ENCODE measurements at regions not wholly inside any gene's neighbourhood (a gene's known extent, or its start where the extent isn't known, plus 50 kb on each side); places are given as distances from the start of the nearest gene placed in this dataset.

GRCh38 chrX:42524379-42524778 lies 253.6 kb downstream of the PPP1R2C start:
- TF ChIP-seq, protein P1, sequence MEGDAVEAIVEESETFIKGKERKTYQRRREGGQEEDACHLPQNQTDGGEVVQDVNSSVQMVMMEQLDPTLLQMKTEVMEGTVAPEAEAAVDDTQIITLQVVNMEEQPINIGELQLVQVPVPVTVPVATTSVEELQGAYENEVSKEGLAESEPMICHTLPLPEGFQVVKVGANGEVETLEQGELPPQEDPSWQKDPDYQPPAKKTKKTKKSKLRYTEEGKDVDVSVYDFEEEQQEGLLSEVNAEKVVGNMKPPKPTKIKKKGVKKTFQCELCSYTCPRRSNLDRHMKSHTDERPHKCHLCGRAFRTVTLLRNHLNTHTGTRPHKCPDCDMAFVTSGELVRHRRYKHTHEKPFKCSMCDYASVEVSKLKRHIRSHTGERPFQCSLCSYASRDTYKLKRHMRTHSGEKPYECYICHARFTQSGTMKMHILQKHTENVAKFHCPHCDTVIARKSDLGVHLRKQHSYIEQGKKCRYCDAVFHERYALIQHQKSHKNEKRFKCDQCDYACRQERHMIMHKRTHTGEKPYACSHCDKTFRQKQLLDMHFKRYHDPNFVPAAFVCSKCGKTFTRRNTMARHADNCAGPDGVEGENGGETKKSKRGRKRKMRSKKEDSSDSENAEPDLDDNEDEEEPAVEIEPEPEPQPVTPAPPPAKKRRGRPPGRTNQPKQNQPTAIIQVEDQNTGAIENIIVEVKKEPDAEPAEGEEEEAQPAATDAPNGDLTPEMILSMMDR (IDR thresholded peaks at IDR 0.05) = no peak
- no peak for TF ChIP-seq POLR2A (IDR thresholded peaks at IDR 0.05)
